Caco-2 (cell line): ENCODE measurements at regions not wholly inside any gene's neighbourhood (a gene's known extent, or its start where the extent isn't known, plus 50 kb on each side); places are given as distances from the start of the nearest gene placed in this dataset.

ENCODE experiments used
- BruUV-seq: library from RNA; stranded (reverse); fragments of 400-500 nt; replicated peaks from 2 replicates; lab custom pipeline; 2021; lab: Mats Ljungman, UMichigan
- CTCF ChIA-PET: fragments of 300-600 bp; sonication (Branson Sonifier 250); formaldehyde crosslinking; loops from one replicate; lab custom pipeline; 2022; ENCODE audit warnings: antibody characterized with exemption; lab: Charles Lee
- POLR2A ChIA-PET: fragments of 300-600 bp; sonication (Branson Sonifier 250); formaldehyde crosslinking; loops from one replicate; lab custom pipeline; 2022; ENCODE audit warnings: antibody characterized with exemption; lab: Charles Lee
- DNase-seq, 2 experiments: peaks; one replicate each; pipeline versions ENCODE4 v3.0.0 to v3.0.0-alpha.2; 2020 to 2022
- H3K27me3 ChIP-seq: replicated peaks from 2 replicates; pipeline ENCODE4 v1.6.0; 2011; ENCODE audit warnings: low read length; ENCODE audit not compliant: control insufficient read depth, insufficient read depth
- H3K36me3 ChIP-seq: 2 replicates; pipeline ENCODE4 v1.5.1; 2011; ENCODE audit warnings: low read length; ENCODE audit not compliant: control insufficient read depth, insufficient read depth
- H3K4me1 ChIP-seq: fragments of 250-450 bp; sonication (Bioruptor Pico); 2 replicates; pipeline ENCODE4 v1.5.1; 2020; ENCODE audit warnings: mild to moderate bottlenecking
- H3K4me3 ChIP-seq: 2 replicates; pipeline ENCODE4 v1.5.1; 2011; ENCODE audit warnings: low read depth, mild to moderate bottlenecking, control low read depth, low read length
- H3K9me3 ChIP-seq: fragments of 250-450 bp; sonication (Bioruptor Pico); 2 replicates; pipeline ENCODE4 v1.5.1; 2020; ENCODE audit warnings: mild to moderate bottlenecking, moderate library complexity
- H3K27ac Mint-ChIP-seq: one replicate; pipeline ENCODE4 v1.8.0; 2022; ENCODE audit warnings: mixed read lengths; ENCODE audit not compliant: unreplicated experiment
- H3K27me3 Mint-ChIP-seq: one replicate; pipeline ENCODE4 v1.8.0; 2022; ENCODE audit warnings: mixed read lengths; ENCODE audit not compliant: insufficient read depth, unreplicated experiment
- H3K36me3 Mint-ChIP-seq: one replicate; pipeline ENCODE4 v1.8.0; 2022; ENCODE audit warnings: mild to moderate bottlenecking, mixed read lengths; ENCODE audit not compliant: insufficient read depth, unreplicated experiment
- H3K4me1 Mint-ChIP-seq: one replicate; pipeline ENCODE4 v1.8.0; 2022; ENCODE audit warnings: low read depth, mixed read lengths; ENCODE audit not compliant: unreplicated experiment
- H3K4me3 Mint-ChIP-seq: one replicate; pipeline ENCODE4 v1.8.0; 2022; ENCODE audit warnings: mild to moderate bottlenecking, moderate library complexity, mixed read lengths; ENCODE audit not compliant: unreplicated experiment
- H3K9me3 Mint-ChIP-seq: one replicate; pipeline ENCODE4 v1.8.0; 2022; ENCODE audit warnings: mixed read lengths; ENCODE audit not compliant: unreplicated experiment
- intact Hi-C: fragments of 100-400 bp; cut with micrococcal nuclease; formaldehyde crosslinking; loops from one replicate; pipeline ENCODE4 v1.10.0; 2022; ENCODE audit not compliant: unreplicated experiment
- TF ChIP-seq, protein P1 (sequence below), 2 experiments: fragments of 200-600 bp in 1 of 2; IDR thresholded peaks; 1 replicate in 1 of 2; 2 replicates in 1 of 2; pipeline versions ENCODE4 v1.5.1 to v1.8.0; 2011 to 2022; ENCODE audit warnings: antibody characterized with exemption in 1 of 2, control low read depth in 1 of 2, inconsistent platforms in 1 of 2, low read depth in 1 of 2, low read length in 1 of 2, mild to moderate bottlenecking in 1 of 2, moderate library complexity in 1 of 2; ENCODE audit not compliant: insufficient read depth in 1 of 2, severe bottlenecking in 1 of 2, unreplicated experiment in 1 of 2

DNA sequence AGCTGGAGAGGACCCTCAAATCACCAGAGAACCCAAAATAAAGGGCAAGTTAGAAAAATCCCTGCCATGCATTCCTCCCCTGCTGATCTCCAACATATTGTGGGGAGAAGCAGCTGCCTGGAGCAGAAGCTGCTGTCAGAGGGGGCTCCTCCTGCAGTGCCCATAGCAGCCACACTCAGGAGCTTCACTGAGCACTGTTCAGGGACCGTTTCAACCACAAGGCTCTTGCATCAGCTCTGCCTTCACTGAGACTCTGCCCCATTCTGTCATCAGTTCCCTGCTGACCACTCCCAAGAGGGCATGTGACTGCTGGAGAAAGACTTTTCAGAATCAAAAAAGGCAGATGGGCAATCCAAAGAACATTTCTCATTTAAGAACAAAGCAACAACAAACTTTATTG, 392.7 kb downstream of the GALC start:
- H3K27me3 ChIP-seq, result no peaks in the 10 kb centered on the region
- no peak overlapping the region for H3K4me3 Mint-ChIP-seq
- POLR2A ChIA-PET, result no interaction called here
- BruUV-seq, result no TSS peak
- CTCF ChIA-PET, result no interaction called here
- H3K9me3 ChIP-seq, result no peaks in the 10 kb centered on the region
- H3K27me3 Mint-ChIP-seq, result peaks cover 3% of the 10 kb centered on the region
- H3K4me3 ChIP-seq, result no peak overlapping the region
- H3K27ac Mint-ChIP-seq, result no peak overlapping the region
- H3K36me3 Mint-ChIP-seq, result no peaks in the 10 kb centered on the region
- H3K36me3 ChIP-seq, result no peaks in the 10 kb centered on the region
- DNase-seq, result no peak
- no peaks in the 10 kb centered on the region for H3K4me1 ChIP-seq
- H3K4me1 Mint-ChIP-seq, result no peaks in the 10 kb centered on the region
- TF ChIP-seq, protein P1, sequence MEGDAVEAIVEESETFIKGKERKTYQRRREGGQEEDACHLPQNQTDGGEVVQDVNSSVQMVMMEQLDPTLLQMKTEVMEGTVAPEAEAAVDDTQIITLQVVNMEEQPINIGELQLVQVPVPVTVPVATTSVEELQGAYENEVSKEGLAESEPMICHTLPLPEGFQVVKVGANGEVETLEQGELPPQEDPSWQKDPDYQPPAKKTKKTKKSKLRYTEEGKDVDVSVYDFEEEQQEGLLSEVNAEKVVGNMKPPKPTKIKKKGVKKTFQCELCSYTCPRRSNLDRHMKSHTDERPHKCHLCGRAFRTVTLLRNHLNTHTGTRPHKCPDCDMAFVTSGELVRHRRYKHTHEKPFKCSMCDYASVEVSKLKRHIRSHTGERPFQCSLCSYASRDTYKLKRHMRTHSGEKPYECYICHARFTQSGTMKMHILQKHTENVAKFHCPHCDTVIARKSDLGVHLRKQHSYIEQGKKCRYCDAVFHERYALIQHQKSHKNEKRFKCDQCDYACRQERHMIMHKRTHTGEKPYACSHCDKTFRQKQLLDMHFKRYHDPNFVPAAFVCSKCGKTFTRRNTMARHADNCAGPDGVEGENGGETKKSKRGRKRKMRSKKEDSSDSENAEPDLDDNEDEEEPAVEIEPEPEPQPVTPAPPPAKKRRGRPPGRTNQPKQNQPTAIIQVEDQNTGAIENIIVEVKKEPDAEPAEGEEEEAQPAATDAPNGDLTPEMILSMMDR (IDR thresholded peaks at IDR 0.05; ENCODE audit: insufficient read depth in 1 of 2, low read depth in 1 of 2, low read length in 1 of 2, severe bottlenecking in 1 of 2, unreplicated experiment in 1 of 2), result no peak
- intact Hi-C loops, result no loop called here
- peaks cover 16% of the 10 kb centered on the region for H3K9me3 Mint-ChIP-seq

DNA sequence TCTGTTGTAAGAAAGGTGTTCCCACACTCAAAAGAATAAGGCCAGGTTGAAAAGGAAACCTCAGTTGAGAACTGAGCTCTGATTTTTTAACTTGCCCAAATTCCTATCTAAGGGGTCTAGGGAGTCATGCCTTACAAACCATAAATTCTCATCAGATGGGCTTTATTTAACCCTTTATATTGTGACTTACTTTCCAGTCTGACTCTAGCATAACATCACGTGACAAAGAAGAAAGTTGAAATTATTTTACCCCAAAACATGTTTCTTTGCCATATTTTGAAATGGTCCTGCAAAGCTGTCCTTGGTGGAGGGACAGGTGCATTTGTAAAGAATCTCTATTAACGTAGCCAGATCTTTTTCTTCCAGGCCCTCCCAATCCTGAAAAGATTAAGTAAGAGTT, 411.7 kb downstream of the GALC start:
- TF ChIP-seq, protein P1 (IDR thresholded peaks at IDR 0.05; ENCODE audit: insufficient read depth in 1 of 2, low read depth in 1 of 2, low read length in 1 of 2, severe bottlenecking in 1 of 2, unreplicated experiment in 1 of 2), result no peak
- Mint-ChIP-seq H3K4me3 (no peak overlapping the region), H3K27ac (no peak overlapping the region), H3K27me3 (peaks cover 5% of the 10 kb centered on the region), H3K9me3 (no peaks in the 10 kb centered on the region), H3K36me3 (no peaks in the 10 kb centered on the region), H3K4me1 (no peaks in the 10 kb centered on the region)
- no peak overlapping the region for H3K4me3 ChIP-seq
- H3K9me3 ChIP-seq, result no peaks in the 10 kb centered on the region
- intact Hi-C loops, result no loop called here
- DNase-seq, result no peak
- H3K27me3 ChIP-seq, result no peaks in the 10 kb centered on the region
- CTCF ChIA-PET, result no interaction called here
- no TSS peak for BruUV-seq
- POLR2A ChIA-PET, result no interaction called here
- no peaks in the 10 kb centered on the region for H3K4me1 ChIP-seq
- no peaks in the 10 kb centered on the region for H3K36me3 ChIP-seq

DNA sequence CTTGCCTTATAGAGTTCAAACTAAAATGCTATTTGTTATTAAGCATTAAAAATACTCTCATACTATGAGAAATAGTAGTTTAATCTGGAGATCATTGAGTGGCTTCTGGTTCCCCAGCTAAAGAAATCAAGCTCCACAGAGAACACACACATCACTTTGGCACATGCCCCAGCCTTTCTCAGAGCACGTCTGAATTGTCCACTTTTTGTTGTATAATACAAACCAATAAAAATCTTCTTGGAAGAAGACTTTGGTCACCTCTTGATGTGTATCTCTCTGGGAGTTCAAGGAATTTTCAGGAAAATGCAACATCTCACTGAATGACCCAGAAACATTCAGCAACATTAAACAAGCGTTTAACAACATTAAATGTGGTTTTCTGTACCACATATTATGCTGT, 413.9 kb downstream of the GALC start:
- intact Hi-C loops, result no loop called here
- Histone ChIP-seq H3K27me3 (no peaks in the 10 kb centered on the region), H3K4me3 (no peak overlapping the region), H3K36me3 (no peaks in the 10 kb centered on the region), H3K4me1 (no peaks in the 10 kb centered on the region), H3K9me3 (no peaks in the 10 kb centered on the region)
- Mint-ChIP-seq H3K27me3 (peaks cover 5% of the 10 kb centered on the region), H3K36me3 (no peaks in the 10 kb centered on the region), H3K27ac (no peak overlapping the region), H3K4me1 (no peaks in the 10 kb centered on the region), H3K4me3 (no peak overlapping the region), H3K9me3 (no peaks in the 10 kb centered on the region)
- TF ChIP-seq, protein P1 (IDR thresholded peaks at IDR 0.05; ENCODE audit: insufficient read depth in 1 of 2, low read depth in 1 of 2, low read length in 1 of 2, severe bottlenecking in 1 of 2, unreplicated experiment in 1 of 2), result no peak
- DNase-seq, result no peak
- POLR2A ChIA-PET, result no interaction called here
- CTCF ChIA-PET, result no interaction called here
- BruUV-seq, result no TSS peak
